Activated T-cell treated with anti-CD3 and anti-CD28 coated beads, Interleukin-2, amount 50 U/mL, for 4 hours (primary cell): ENCODE measurements at regions not wholly inside any gene's neighbourhood (a gene's known extent, or its start where the extent isn't known, plus 50 kb on each side); places are given as distances from the start of the nearest gene placed in this dataset.

Source experiments
- ATAC-seq, 2 donors: fragments of 200-7000 bp; cut with Tn5 transposase; one replicate each; pipeline ENCODE4 v1.10.0; 2021
- DNase-seq: peaks from one replicate; pipeline ENCODE4 v3.0.0-alpha.2; 2020
- H3K27me3 Mint-ChIP-seq: one replicate; pipeline ENCODE4 v1.8.0; 2021; ENCODE audit warnings: low read depth, mixed read lengths
- H3K36me3 Mint-ChIP-seq: one replicate; pipeline ENCODE4 v1.8.0; 2022; ENCODE audit warnings: mixed read lengths; ENCODE audit not compliant: insufficient read depth
- H3K4me1 Mint-ChIP-seq: one replicate; pipeline ENCODE4 v1.8.0; 2021; ENCODE audit warnings: low read depth, mixed read lengths
- H3K4me3 Mint-ChIP-seq: one replicate; pipeline ENCODE4 v1.8.0; 2021; ENCODE audit warnings: mild to moderate bottlenecking, moderate library complexity, mixed read lengths
- H3K9me3 Mint-ChIP-seq: one replicate; pipeline ENCODE4 v1.8.0; 2021; ENCODE audit warnings: mixed read lengths

DNA sequence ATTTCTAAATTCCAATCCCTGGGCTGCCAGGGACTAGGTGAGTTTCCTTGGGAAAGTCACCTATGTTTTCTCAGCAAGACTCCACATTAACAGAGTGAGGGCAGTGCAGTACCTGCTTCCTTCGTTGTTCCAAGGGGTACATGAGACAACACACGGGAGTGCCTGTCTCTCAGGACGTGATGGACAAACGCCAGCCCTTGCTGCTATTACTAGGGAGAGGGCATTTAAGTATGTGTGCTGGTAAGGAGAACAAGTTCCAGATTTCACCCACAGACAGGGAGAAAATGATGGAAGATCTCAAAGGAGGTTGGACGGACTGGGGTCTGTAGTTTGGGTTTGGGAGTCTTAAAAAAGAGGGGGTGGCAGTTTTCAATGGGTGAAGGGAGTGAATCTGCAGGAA lies 195.7 kb downstream of the HERPUD2 start:
- Mint-ChIP-seq H3K4me3 (no peak overlapping the region), H3K36me3 (no peaks in the 10 kb centered on the region), H3K9me3 (no peaks in the 10 kb centered on the region), H3K4me1 (no peaks in the 10 kb centered on the region), H3K27me3 (peaks cover 15% of the 10 kb centered on the region)
- ATAC-seq (no peak), DNase-seq (no peak)

DNA sequence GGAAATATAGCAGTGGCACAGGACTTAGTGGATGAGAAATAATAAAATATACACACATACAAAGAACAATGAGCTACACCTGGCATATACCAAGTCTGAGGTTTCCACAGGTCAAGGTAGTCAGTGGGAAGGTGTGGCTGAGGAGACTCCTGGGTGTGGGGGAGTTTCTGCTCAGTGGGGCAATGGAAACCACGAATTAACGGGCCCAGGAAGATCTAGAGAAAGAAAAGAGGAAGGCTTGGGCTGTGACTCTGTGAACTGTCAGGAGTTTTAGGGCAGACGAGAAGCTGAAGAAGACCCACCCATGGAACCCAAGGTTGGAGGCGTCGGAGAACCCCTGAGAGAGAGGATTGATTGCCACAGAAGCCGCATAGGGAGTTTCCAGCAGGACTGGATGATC lies 196.5 kb downstream of the HERPUD2 start:
- Mint-ChIP-seq H3K36me3 (no peaks in the 10 kb centered on the region), H3K9me3 (no peaks in the 10 kb centered on the region), H3K4me1 (no peaks in the 10 kb centered on the region), H3K4me3 (no peak overlapping the region), H3K27me3 (peaks cover 15% of the 10 kb centered on the region)
- no peak for ATAC-seq
- DNase-seq: no peak

DNA sequence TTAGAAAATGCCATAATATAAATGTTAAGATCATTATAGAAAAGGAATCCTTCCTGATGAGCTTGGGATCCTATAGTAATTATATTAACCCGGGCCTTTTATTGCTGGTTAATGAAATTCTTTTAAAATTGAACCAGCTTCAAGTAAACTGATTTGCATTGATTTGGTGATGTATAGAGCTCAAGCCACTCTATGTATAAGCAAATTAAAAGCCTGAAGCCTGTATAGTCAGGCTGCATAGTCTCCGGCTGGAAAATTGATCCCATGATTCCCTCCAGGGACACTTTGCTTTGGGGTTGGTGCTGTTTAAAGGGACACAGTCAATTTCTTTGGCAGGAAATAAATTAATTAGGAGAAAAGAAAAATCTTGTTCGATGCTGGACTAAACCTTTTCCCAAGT lies 199.1 kb downstream of the HERPUD2 start:
- no peaks in the 10 kb centered on the region for H3K36me3 Mint-ChIP-seq
- no peak for DNase-seq
- H3K27me3 Mint-ChIP-seq: peaks cover 15% of the 10 kb centered on the region
- H3K4me3 Mint-ChIP-seq: no peak overlapping the region
- no peaks in the 10 kb centered on the region for H3K9me3 Mint-ChIP-seq
- no peaks in the 10 kb centered on the region for H3K4me1 Mint-ChIP-seq
- no peak for ATAC-seq

DNA sequence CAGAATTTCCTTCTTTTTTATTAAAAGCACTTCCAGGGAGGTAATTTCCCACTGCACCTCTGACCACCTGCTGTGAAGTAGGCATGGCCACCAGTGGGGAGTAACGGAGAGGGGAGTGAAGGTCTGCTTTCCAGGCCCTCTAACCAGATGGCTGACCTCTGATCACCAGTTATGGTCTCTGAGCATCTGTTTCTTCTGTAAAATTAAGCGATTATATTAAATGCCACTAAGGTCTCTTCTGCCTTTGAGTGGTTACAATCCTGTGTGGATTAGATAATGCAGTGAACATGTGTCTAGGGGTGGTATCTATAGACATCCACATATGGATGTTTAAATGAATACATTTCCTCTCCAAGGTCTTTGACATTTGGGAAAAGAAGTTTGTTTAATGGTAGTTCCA lies 199.6 kb downstream of the HERPUD2 start:
- Mint-ChIP-seq H3K9me3 (no peaks in the 10 kb centered on the region), H3K4me1 (no peaks in the 10 kb centered on the region), H3K4me3 (no peak overlapping the region), H3K27me3 (peaks cover 15% of the 10 kb centered on the region), H3K36me3 (no peaks in the 10 kb centered on the region)
- DNase-seq (no peak), ATAC-seq (no peak)

DNA sequence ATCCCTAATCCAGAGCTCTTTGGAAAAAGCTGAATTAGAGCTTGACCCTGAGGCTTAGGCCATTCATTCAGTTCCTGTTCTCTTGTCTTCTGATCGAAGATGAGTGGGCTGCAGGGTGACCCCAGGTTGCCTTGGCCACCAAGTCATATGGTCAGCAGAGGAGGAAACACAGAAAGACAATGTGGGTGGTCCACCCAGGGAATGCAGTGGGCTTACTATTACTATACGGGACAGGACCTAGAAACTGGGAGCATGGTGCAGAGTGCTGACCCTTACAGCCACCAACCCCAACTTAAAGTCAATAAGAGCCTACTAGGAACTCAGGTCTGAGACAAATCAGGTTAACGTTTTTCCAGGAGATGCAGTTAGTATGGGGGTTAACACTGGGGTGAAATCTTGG lies 200.5 kb downstream of the HERPUD2 start:
- Mint-ChIP-seq H3K4me1 (no peaks in the 10 kb centered on the region), H3K36me3 (no peaks in the 10 kb centered on the region), H3K4me3 (no peak overlapping the region), H3K27me3 (peaks cover 15% of the 10 kb centered on the region), H3K9me3 (no peaks in the 10 kb centered on the region)
- no peak for ATAC-seq
- no peak for DNase-seq

DNA sequence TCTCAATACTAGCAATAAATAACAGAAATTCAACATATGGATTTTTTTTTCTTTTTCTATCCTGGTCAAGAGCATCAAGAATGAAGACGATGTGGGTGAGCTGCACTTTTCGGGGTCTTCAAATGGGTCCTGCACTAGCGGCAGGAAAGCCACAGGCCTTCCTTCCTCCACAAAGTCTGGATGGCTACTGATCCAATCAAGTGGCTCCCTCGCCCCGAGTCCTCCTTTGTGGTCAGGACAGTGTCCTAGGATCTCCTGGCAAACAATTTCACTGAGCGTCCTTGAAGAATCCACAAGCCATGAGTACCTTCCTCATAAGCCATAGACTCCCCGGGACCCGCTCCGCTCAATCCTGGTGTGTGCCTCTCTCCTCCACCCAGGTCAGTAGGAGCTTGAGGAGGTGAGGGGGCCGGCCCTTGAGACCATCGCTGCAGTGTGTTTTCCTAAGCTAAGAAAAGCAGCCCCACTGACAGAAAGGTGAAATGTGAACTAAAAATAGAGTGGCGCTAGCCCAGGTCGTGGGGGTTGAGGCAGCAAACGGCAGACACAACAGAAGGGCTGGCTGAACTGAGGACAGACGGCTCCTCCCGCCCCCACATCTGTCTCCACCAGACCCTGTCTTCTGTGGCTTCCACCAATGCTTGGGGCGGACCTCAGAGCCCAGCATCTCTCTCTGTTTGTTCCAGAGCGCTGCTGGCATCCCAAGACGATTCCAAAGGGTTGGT lies 202.3 kb downstream of the HERPUD2 start:
- ATAC-seq (no peak), DNase-seq (no peak)
- Mint-ChIP-seq H3K4me1 (no peaks in the 10 kb centered on the region), H3K27me3 (peaks cover 6% of the 10 kb centered on the region), H3K36me3 (no peaks in the 10 kb centered on the region), H3K9me3 (no peaks in the 10 kb centered on the region), H3K4me3 (no peak overlapping the region)

DNA sequence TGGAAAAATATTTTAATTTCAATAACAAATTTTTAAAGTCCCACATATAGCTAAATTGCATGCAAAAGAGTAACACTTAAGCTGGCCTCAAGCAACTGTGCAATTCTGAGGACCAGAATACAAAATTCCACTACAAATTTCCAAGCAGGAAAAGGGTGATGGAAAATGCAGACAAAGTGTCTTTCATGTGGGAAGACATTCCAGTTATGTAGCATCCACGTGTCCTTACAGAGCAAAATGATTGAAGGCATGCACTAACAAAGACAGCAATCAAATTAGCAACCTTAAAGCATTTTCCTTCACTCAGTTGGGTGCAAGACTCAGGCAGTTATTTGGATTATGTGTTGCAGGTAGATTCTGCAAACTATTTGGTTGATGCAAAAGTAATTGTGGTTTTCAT lies 203.7 kb downstream of the HERPUD2 start:
- Mint-ChIP-seq H3K9me3 (no peaks in the 10 kb centered on the region), H3K27me3 (no peaks in the 10 kb centered on the region), H3K4me1 (no peaks in the 10 kb centered on the region), H3K36me3 (no peaks in the 10 kb centered on the region), H3K4me3 (no peak overlapping the region)
- DNase-seq (no peak), ATAC-seq (no peak)

DNA sequence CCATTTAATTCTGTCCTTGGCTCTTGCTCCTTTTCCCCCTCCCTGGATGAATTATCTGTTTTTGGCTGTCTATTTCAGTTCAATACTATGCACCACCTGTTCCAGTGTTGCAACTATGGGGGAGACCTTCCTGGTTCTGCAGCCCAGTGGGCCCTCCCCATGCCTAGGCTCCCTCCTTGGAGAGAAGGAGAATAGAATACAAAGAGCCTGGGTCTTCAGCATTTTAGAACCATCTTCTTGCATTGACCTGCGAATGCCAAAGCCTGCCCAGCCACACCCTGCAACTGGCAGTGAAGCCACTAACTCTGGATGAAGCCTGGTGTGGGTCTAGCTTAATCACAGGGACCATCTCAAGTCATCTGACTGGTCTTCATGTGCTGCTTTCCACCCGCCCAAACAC lies 207.1 kb downstream of the HERPUD2 start:
- Mint-ChIP-seq H3K4me3 (no peak overlapping the region), H3K27me3 (peaks cover 4% of the 10 kb centered on the region), H3K4me1 (no peaks in the 10 kb centered on the region), H3K9me3 (no peaks in the 10 kb centered on the region), H3K36me3 (no peaks in the 10 kb centered on the region)
- ATAC-seq: no peak
- no peak for DNase-seq

DNA sequence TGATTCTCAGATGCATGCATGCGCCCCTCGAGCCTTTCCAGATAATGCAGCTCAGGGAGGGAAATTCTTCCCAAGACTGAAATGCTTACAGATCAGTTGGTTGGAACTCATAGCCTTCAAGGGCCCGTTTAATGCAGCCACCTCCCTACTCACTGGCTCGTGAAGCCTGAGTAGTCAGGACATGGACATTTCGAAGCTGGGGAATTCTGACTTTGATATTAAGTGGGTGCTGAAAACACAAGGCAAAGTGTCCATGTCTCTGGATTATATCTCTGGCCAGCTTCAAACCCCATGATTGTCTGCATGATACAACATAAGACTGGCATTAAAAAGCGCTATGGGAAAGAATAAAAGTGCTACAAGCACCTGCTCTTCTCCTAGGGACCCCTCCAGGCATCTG lies 207.5 kb downstream of the HERPUD2 start:
- no peaks in the 10 kb centered on the region for H3K9me3 Mint-ChIP-seq
- no peak for DNase-seq
- ATAC-seq: no peak
- no peak overlapping the region for H3K4me3 Mint-ChIP-seq
- peaks cover 4% of the 10 kb centered on the region for H3K27me3 Mint-ChIP-seq
- no peaks in the 10 kb centered on the region for H3K4me1 Mint-ChIP-seq
- no peaks in the 10 kb centered on the region for H3K36me3 Mint-ChIP-seq

DNA sequence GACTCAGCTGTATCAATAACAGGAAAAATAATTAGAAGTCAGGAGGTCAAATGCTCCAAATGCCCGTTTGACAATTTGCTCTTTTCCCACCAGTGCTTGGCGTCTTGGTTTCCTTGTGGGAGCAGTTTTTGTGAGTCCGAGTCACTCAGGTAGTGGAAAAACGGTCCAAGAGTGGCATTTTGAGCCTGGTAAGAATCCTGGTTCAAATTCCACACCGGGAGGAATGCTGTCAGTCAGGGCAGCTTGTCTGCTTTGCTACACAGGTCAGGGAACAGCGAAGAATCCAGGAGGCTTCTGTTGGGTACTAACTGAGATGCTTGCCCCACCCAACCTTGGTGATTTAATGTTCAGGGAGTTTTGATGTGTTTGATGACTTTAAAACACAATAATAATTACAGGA lies 209.5 kb downstream of the HERPUD2 start:
- Mint-ChIP-seq H3K4me1 (no peaks in the 10 kb centered on the region), H3K27me3 (peaks cover 12% of the 10 kb centered on the region), H3K36me3 (no peaks in the 10 kb centered on the region), H3K4me3 (no peak overlapping the region), H3K9me3 (no peaks in the 10 kb centered on the region)
- DNase-seq (no peak), ATAC-seq (no peak)

DNA sequence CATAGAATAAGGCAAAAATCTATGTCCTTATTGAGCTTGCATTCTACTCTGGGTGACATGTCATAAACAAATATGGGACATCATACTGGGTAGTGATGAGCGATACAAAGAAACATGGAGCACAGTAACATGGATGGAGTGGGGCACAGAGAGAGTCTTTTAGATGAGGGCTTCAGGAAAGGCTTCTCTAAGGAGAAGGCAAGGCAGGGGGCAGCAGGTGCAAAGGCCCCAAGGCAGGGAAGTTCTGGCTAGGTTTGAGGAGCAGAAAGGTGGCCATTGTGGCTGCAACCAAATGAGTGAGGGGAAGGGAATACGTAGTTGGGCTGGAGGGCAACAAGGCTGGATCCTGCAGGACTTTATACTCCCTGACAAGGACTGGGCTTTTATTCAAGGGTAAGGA lies 211.4 kb downstream of the HERPUD2 start:
- Mint-ChIP-seq H3K9me3 (peaks cover 4% of the 10 kb centered on the region), H3K4me1 (no peaks in the 10 kb centered on the region), H3K27me3 (peaks cover 17% of the 10 kb centered on the region), H3K36me3 (no peaks in the 10 kb centered on the region), H3K4me3 (no peak overlapping the region)
- ATAC-seq (no peak), DNase-seq (no peak)

DNA sequence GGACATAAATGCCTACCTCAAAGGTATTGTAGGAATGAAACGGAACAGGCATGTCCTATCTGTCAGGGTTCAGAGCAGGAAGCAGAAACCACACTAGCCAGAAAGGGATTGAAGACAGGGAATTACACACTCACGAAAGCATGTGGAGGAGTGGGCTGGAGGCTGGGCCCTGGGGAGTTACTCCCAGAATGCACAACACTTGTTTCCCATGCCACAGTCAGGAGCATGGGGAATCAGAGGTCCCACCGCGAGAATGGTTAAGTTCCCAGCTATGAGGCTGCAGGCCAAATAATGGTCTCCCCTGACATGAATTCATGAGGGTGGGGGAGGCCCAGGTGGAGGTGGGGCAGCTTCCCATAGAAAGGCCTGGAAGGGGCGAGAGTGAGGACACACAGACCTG lies 212.7 kb downstream of the HERPUD2 start:
- DNase-seq (no peak), ATAC-seq (no peak)
- Mint-ChIP-seq H3K4me3 (no peak overlapping the region), H3K27me3 (peaks cover 18% of the 10 kb centered on the region), H3K9me3 (peaks cover 17% of the 10 kb centered on the region), H3K36me3 (no peaks in the 10 kb centered on the region), H3K4me1 (no peaks in the 10 kb centered on the region)

DNA sequence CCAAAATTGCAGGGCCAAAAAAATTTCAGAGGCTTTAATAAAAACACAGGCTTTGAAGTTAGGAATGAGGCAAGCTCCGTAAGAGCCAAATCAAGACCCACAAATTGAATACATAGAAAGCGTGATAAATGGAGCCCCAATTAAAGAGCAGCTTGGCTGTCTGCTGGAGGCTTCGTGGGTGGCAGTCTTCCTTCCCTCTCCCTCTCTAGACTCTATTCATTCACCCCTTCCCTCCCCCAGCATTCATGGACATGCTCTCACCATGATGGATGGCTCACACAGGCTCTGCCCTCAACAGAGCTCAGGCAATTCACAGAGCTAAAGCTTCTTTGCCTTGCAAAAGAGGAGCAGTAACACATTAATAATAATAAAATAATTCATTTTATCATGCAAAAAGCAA lies 214.1 kb downstream of the HERPUD2 start:
- H3K9me3 Mint-ChIP-seq: peaks cover 27% of the 10 kb centered on the region
- DNase-seq: no peak
- peaks cover 21% of the 10 kb centered on the region for H3K27me3 Mint-ChIP-seq
- ATAC-seq: no peak
- H3K4me3 Mint-ChIP-seq: no peak overlapping the region
- H3K36me3 Mint-ChIP-seq: no peaks in the 10 kb centered on the region
- H3K4me1 Mint-ChIP-seq: no peaks in the 10 kb centered on the region

DNA sequence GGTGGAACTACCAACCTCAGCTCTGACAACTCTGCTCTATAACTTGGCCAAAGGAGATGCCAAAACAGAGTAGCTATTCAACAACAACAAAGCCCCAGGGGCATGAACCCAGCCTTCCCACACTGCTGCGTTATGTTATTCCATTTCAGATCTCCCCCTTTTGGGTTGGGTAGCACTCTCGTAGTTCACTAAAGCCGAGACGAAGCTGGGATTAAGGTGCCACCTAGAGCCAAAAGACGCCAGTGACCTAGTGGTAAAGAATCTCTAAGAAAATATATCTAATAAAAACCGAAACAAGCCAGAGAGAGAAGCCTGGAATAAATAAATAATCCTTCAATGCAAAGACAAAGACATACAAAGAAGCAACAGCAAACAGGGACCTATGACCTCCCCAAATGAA lies 217.3 kb downstream of the HERPUD2 start:
- H3K4me1 Mint-ChIP-seq: no peaks in the 10 kb centered on the region
- no peak for DNase-seq
- peaks cover 27% of the 10 kb centered on the region for H3K27me3 Mint-ChIP-seq
- H3K4me3 Mint-ChIP-seq: no peak overlapping the region
- H3K9me3 Mint-ChIP-seq: peaks cover 30% of the 10 kb centered on the region
- H3K36me3 Mint-ChIP-seq: no peaks in the 10 kb centered on the region
- no peak for ATAC-seq

DNA sequence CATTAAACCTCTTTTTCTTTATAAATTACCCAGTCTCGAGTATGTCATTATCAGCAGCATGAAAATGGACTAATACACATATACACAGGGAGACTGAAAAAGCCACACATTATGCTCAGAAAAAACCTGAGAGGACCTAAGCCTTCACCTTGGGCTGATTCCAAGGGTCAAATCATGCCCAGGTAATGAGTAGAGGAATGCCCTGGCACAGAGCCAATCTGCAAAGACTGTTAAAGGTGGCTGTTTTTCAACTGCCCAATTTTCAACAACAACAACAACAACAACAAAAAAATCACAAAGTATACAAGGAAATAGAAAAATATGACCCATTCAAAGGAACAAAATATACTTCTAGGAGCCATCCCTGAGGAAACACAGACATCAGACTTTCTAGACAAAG lies 220.2 kb upstream of the TBX20 start:
- H3K27me3 Mint-ChIP-seq: peaks cover 16% of the 10 kb centered on the region
- H3K9me3 Mint-ChIP-seq: peaks cover 30% of the 10 kb centered on the region
- H3K4me3 Mint-ChIP-seq: no peak overlapping the region
- DNase-seq: no peak
- H3K36me3 Mint-ChIP-seq: no peaks in the 10 kb centered on the region
- no peak for ATAC-seq
- no peaks in the 10 kb centered on the region for H3K4me1 Mint-ChIP-seq

DNA sequence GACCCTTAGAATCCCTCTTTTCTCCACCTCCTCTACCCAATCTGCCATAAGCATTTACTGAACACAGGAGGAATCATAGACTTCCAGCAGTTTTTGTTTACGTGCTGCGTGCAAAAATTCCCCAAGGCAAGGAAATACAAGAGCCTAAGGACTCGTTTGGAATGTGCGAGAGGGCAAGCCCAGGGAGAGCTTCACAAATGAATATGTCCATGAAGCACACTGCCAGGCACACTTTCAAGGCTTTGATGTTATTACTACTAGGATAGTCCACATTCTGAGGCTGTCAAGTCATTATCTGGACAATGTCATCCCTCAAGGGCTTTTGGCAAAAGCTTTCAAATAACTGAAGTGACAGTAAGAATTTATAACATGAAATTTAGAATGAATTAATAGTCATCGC lies 214.7 kb upstream of the TBX20 start:
- H3K4me3 Mint-ChIP-seq: no peak overlapping the region
- no peak for DNase-seq
- no peaks in the 10 kb centered on the region for H3K36me3 Mint-ChIP-seq
- H3K4me1 Mint-ChIP-seq: no peaks in the 10 kb centered on the region
- no peaks in the 10 kb centered on the region for H3K9me3 Mint-ChIP-seq
- ATAC-seq: no peak
- peaks cover 9% of the 10 kb centered on the region for H3K27me3 Mint-ChIP-seq
